Body of pancreas (tissue), 4 donors: ENCODE measurements at regions not wholly inside any gene's neighbourhood (a gene's known extent, or its start where the extent isn't known, plus 50 kb on each side); places are given as distances from the start of the nearest gene placed in this dataset.

ENCODE experiments used
- ATAC-seq: fragments of 150-250 bp; one replicate; pipeline ENCODE4 v1.9.1; 2016
- DNase-seq, 4 donors: peaks; one replicate each; pipeline ENCODE4 v3.0.0-alpha.2; 2019
- H3K27ac ChIP-seq, 4 donors: fragments of 200-600 bp; sonication (generic); 1 replicate in 3 of 4; 2 replicates in 1 of 4; pipeline versions ENCODE4 v1.5.1 to v1.6.1; 2016 to 2019; ENCODE audit warnings: mild to moderate bottlenecking in 1 of 4, mixed read lengths in 1 of 4, moderate library complexity in 1 of 4
- H3K27me3 ChIP-seq, 2 donors: fragments of 200-600 bp; sonication (generic); one replicate each; pipeline ENCODE4 v1.6.0; 2016; ENCODE audit warnings: mild to moderate bottlenecking in 1 of 2
- H3K36me3 ChIP-seq, 2 donors: fragments of 200-600 bp; sonication (generic); replicated peaks in 1 of 2; 2 replicates each; pipeline ENCODE4 v1.5.1; 2016; ENCODE audit warnings: low read depth in 2 of 2; ENCODE audit not compliant: insufficient read depth in 1 of 2
- H3K4me1 ChIP-seq: fragments of 200-600 bp; sonication (generic); one replicate; pipeline ENCODE4 v1.6.0; 2016
- H3K4me3 ChIP-seq, 2 donors: fragments of 200-600 bp; sonication (generic); 1 replicate in 1 of 2; 2 replicates in 1 of 2; pipeline ENCODE4 v1.5.1; 2016 to 2019
- H3K9me3 ChIP-seq, 3 donors: fragments of 200-600 bp; sonication (generic); 1 replicate in 2 of 3; 2 replicates in 1 of 3; pipeline ENCODE4 v1.5.1; 2016
- CTCF ChIP-seq, 7 experiments: fragments of 450-650 bp in 4 of 7; fragments of 200-600 bp in 3 of 7; sonication (generic) in 3 of 7; IDR thresholded peaks; one replicate each; pipeline ENCODE4 v1.5.1; 2016 to 2019; ENCODE audit warnings: antibody characterized with exemption in 7 of 7
- POLR2A ChIP-seq, 3 donors: fragments of 450-650 bp; IDR thresholded peaks; one replicate each; pipeline ENCODE4 v1.6.1; 2016; ENCODE audit warnings: antibody characterized with exemption in 3 of 3, mild to moderate bottlenecking in 2 of 3
- WGBS, 2 donors: methylation state at CpG; one replicate each; pipeline ENCODE4 v1.1.5; 2017; 5-methylcytosine and 5-hydroxymethylcytosine counted together
- intact Hi-C: fragments of 100-400 bp; cut with DNase I; formaldehyde crosslinking; loops from one replicate; pipeline ENCODE4 v1.15.1; 2023

- H3K4me3 ChIP-seq: no peak overlapping the region
- H3K4me1 ChIP-seq: no peaks in the 10 kb centered on the region
- H3K27me3 ChIP-seq: no peaks in the 10 kb centered on the region
- H3K36me3 ChIP-seq: no peaks in the 10 kb centered on the region
- TF ChIP-seq POLR2A (IDR thresholded peaks at IDR 0.05) (no peak), CTCF (IDR thresholded peaks at IDR 0.05) (no peak)
- WGBS, 2 donors: 30 to 63% methylated on average over 5 to 11 of the region's 12 CpGs
- no peak overlapping the region for H3K27ac ChIP-seq
- intact Hi-C loops: no loop called here
- no peaks in the 10 kb centered on the region for H3K9me3 ChIP-seq
- ATAC-seq: no peak
- DNase-seq: no peak
Measured at GRCh38 chrX:40245488-40246071, 147.8 kb upstream of the BCOR start.

DNA sequence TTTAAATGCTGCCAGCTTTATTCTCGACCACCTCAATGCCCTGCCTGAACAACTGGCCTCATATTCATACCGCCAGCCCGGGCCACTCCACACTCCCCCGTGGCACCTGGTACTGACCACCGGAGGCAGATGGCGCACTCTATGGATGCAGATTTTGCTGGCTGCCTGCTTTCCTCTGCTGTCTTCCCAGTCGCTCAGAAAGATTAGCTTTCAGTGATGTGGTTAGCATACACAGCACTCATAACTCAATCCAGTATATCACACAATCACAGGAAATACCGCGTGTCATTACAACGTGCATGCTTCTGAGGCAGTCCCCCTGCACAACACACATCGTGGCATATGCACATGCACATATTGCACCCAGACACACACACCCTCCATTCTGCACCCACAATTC is 147.2 kb upstream of the BCOR start:
- no peak overlapping the region for H3K4me3 ChIP-seq
- DNase-seq (no peak), ATAC-seq (no peak)
- no peak for TF ChIP-seq POLR2A (IDR thresholded peaks at IDR 0.05)
- no peak for TF ChIP-seq CTCF (IDR thresholded peaks at IDR 0.05)
- H3K4me1 ChIP-seq: no peaks in the 10 kb centered on the region
- intact Hi-C loops: no loop called here
- H3K9me3 ChIP-seq: no peaks in the 10 kb centered on the region
- WGBS, 2 donors: 46 to 56% methylated on average over 7 to 11 of the region's 11 CpGs
- no peaks in the 10 kb centered on the region for H3K27me3 ChIP-seq
- H3K27ac ChIP-seq: no peak overlapping the region
- H3K36me3 ChIP-seq: no peaks in the 10 kb centered on the region

GRCh38 chrX:40243755-40244515 is 146.2 kb upstream of the BCOR start:
- H3K36me3 ChIP-seq: no peaks in the 10 kb centered on the region
- no peaks in the 10 kb centered on the region for H3K4me1 ChIP-seq
- no peaks in the 10 kb centered on the region for H3K9me3 ChIP-seq
- no peak for DNase-seq
- intact Hi-C loops: no loop called here
- no peak overlapping the region for H3K4me3 ChIP-seq
- no peak for ATAC-seq
- H3K27ac ChIP-seq: no peak overlapping the region
- WGBS, 2 donors: 68 to 81% methylated on average over 5 to 15 of the region's 15 CpGs
- no peak for TF ChIP-seq CTCF (IDR thresholded peaks at IDR 0.05)
- TF ChIP-seq POLR2A (IDR thresholded peaks at IDR 0.05): no peak
- H3K27me3 ChIP-seq: no peaks in the 10 kb centered on the region

- TF ChIP-seq POLR2A (IDR thresholded peaks at IDR 0.05) (no peak), CTCF (IDR thresholded peaks at IDR 0.05) (no peak)
- Histone ChIP-seq H3K9me3 (no peaks in the 10 kb centered on the region), H3K27ac (no peak overlapping the region), H3K36me3 (no peaks in the 10 kb centered on the region), H3K4me1 (no peaks in the 10 kb centered on the region), H3K4me3 (no peak overlapping the region), H3K27me3 (no peaks in the 10 kb centered on the region)
- intact Hi-C loops: no loop called here
- DNase-seq: no peak
- no peak for ATAC-seq
Measured at GRCh38 chrX:40240844-40241243, 143.1 kb upstream of the BCOR start.

DNA sequence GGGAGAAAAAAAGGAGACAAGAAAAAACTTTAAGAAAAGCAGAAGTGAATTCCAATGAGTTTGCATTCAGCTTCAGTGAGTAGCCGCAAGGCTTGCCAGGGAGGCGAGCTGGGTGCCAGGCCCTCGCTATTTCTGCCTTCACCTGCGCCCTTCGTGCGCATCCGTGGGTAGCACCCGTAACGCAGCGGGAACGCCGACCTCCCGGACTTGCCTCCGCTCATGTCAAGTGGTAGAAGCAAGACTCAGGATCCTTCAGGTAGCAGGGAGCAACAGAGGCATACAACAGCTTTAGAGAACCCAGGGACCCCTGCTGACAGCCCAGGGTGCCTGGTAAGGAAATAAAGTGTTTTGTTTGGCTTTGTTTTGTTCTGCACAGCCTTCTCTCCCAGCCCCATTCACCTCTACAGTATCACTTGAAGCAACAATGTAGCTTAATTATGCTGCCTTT is 140.0 kb upstream of the BCOR start:
- Histone ChIP-seq H3K27me3 (no peaks in the 10 kb centered on the region), H3K27ac (no peak overlapping the region), H3K4me3 (no peak overlapping the region), H3K4me1 (no peaks in the 10 kb centered on the region), H3K9me3 (no peaks in the 10 kb centered on the region), H3K36me3 (no peaks in the 10 kb centered on the region)
- no peak for TF ChIP-seq POLR2A (IDR thresholded peaks at IDR 0.05)
- no peak for TF ChIP-seq CTCF (IDR thresholded peaks at IDR 0.05)
- ATAC-seq (no peak), DNase-seq (no peak)
- intact Hi-C loops: no loop called here
- WGBS, 2 donors: 30 to 100% methylated on average over 1 to 2 of the region's 14 CpGs
